Globus pallidus (tissue), 1 donor: ENCODE measurements at regions not wholly inside any gene's neighbourhood (a gene's known extent, or its start where the extent isn't known, plus 50 kb on each side); places are given as distances from the start of the nearest gene placed in this dataset.

ENCODE experiments used
- DNase-seq: peaks from one replicate; pipeline ENCODE4 v3.0.0-alpha.2; 2015; ENCODE audit warnings: low spot score

DNA sequence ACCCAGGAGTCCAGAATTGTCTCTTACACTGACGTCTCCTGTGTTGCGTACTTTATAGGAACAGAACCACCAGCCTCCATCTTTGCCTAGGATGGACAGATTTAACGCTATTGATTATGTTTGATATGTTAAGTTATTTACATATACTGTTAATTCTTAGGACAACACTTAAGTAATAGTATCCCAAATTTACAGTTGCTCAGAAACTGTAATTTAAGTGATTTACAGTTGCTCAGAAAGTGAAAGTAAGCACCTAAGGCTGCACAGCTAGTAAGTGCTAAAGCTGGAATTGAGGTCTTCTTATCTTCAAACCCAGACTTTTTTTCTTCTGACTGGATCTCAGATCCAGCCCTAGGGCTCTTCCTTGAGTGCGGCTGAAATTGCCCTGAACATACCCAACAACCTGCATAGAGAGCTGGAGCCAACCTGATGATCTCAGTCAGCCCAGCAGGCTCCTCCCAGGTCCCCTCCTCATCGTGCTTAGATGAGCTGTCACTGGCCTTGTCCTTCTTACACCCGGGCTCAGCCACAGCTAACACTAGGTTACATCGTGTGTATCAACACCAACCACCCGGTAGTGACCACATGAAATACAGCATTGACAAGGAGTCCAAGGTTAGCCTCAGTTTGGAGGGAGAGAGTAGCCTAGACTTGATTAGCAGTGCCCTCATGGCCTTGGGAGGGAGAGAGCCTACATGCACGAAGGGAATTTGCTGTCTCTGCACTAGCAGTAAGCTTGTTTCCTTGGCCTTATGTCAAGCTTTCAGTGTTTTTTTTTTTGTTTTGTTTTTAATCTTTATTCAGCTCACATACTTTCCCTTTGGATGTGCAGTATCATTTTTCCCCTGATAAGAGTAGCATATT, 111.1 kb upstream of the ARHGAP5 start:
- no peak for DNase-seq

DNA sequence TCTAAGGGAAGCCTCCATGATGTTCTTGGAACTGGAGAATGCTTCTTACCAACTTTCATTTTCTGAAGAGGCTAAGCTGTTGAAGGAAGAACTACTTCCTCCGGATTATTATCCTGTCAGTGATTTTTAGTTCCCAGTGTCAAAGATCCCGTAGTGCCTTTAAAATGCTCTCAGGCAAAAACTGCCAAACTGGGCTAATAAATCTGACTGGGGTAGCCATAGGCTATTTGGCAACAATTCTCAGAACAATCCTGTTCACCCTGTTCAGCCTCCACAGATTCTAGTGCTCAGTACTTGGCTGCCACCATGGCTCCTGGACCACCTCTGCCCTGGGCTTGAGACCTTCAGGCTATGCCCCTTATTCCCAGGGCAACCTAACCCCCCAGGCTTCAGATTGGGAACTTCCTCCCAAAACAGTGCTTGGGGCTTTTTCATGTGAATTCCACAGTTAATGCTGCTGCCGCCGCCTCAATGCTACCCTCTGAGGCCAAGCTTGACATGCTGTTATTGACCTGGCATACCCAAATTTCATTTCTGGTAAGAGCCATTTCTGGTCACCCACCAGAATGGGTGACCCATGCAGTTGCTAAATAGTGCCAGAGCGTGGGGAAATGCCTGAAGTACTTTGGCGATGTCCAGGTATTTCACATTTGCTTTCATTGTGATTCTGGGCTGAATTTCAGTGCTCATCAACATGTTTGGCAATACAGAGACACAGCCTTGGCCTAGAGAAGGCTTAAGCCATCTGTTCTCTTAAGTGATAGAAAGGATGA, 110.0 kb upstream of the ARHGAP5 start:
- DNase-seq, result no peak

DNA sequence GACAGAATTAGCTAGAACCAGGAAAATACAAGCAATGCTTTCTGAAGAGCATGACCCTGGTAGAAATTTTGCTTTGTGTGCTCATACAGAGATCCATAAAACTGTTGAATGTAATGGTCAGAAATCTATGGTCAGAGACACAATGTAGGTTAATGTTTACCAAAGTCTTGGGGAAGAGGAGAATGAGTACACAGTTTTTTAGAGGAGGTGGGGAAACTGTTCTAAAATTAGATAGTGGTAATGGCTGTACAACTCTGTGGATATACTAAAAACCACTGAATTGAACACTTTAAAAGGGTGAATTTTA, 109.5 kb upstream of the ARHGAP5 start:
- DNase-seq, result no peak

DNA sequence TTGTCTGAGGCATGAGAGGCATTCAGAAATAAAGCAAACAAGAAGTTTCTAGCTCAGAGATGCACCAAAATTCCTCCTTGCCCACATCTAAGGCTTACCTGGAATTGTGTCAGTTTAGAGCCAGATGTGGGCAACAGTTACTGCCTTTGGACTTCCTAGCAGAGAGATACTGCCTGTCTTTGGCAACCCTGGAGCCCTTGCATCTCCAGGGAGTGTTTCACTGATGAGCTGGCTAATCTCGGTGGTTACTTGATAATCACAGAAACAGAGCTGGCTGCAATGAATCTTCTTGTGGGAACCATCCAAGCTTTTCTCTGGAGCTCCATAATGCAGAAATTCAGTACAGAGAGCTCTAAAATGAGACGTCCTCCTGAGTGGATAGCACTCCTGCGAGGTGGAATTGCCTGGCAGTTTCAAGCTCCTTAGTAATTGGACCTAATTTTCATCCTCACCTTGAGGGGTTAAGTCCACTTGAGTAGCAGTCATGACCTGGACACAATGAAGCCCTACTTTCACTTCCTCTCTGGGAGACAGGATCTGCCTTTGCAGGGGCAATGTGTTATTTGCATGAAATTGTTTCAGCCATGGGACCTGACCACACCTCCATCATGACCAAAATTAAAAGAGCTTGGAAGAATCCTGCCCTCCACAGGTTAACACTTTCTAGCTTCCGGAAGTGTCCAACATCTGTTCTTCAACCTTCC, 108.8 kb upstream of the ARHGAP5 start:
- DNase-seq, result no peak

DNA sequence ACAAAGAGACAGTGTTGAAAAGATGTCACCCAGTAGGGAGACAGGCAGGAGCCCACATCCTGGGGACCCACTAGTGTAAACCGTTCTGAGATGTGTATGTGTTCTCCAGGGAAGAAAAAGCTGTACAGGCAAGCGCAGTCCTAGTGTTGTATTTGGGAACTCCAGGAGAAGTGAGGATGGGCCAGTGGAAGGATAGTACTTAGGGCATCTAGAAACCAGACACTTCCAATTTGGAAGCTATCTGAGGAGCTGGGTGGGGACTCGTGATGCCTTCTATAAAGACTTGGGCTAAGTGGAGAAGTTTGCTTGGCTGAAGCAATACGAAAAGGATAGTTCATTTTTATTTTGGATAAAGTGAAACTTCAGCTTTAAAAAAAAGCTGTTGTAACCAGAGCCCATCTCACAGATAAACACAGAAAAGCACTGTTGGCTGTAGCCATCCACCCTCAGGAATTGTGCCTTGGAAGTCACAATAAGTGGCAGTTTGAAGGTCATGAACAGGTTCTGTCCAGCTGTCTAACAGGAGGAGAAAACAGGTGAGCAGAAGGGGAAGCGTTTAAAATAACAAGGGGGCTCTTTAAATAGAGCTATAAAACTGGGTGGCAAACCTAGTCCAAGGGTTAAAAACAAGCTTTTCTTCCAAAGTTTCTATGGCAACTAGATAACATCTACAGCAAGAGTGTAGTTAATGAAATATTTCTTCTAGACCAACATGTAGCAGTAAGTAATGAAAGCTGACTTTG, 108.0 kb upstream of the ARHGAP5 start:
- no peak for DNase-seq

DNA sequence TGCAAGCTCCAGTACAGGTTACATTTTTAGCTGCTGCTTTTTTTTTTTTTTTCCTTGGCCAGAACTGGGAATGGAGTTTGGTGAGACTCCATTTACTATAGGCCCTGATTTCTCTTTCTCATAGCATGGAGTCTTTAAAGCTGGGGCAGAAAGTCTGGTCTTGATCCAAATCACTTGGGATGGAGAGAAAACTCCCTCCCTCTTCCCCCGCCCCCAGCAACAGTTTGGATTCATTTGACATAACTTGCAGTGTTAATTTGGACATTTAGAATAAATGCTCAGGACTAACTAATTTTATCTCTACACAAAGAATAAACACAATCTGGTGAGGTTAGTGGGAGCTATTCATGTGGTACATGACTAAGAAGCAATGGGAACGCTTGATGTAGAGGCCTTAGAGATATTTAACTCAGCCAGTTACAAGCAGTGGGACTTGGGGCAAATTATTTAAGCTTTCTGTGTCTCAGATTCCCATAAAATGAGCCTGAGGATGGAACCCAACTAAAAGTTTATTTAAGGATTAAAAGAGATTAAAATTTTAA, 107.3 kb upstream of the ARHGAP5 start:
- DNase-seq, result no peak

DNA sequence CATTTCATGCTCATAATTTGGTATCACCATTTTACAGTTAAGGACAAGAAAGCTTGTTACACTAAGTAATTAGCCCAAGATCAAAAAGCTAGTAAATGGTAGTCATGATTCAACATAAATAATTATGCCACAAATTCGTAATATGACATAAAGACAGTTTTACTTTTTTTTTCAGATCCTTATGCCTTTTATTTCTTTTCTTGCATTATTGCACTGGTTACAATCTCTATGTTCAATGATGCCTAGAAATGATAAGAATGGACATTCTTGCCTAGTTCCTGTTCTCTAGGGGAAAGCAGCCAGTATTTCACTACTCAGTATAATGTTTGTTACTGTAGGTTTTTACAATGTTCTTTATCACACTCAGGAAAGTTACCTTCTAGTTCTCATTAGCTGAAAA, 106.4 kb upstream of the ARHGAP5 start:
- no peak for DNase-seq

DNA sequence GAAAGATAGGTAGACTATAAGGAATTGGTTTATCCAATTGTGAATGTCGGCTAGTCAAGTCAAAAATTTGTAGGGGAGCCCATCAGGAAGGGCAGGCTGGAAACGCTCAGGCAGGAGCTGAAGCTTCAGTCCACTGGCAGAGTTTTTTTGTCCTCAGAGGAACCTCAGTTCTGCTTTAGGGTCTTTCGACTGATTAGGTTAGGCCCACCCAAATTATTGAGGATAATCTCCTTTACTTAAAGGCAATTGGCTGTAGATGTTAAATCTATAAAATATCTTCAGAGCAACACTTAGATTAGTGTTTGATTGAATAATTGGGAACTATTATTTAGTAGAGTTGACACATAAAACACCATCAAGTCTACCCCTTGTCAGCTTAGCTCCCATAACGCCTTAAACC, 105.5 kb upstream of the ARHGAP5 start:
- no peak for DNase-seq

DNA sequence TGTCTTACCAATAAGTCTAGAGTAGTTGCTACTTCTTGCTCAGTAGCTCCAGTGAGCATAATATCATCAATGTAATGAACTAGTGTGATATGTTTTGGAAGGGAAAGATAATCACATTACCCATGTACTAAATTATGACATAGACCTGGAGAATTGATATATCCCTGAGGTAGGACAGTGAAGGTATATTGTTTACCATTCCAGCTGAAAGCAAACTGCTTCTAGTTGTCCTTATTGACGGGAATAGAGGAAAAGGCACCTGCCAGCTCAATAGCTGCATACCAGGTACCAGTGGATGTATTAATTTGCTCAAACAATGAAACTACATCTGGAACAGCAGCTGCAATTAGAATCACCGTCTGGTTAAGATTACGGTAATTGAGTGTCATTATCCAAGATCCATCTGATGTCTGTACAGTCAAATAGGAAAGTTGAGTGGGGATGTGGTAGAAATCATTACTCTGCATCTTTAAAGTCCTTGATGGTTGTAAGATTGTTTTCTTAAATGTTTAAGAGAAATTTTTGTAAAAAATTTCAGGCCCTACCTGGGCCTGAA, 100.0 kb upstream of the ARHGAP5 start:
- DNase-seq, result no peak

DNA sequence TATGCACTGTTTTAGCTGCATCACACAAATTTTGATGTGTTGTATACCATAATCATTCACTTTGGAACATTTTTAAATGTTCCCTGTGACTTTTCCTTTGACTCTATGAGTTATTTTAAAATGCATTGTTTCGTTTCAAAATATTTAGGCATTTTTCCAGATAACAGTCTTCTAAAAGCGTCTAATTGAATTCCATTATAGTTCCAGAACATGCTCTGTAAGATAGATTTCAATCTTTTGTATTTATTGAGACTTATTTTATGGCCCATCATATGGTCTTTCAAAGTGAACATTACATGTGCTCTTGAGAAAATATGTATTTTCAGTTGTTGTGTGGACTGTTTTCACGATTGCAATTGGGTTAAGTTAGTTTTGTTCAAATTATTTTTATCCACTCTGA, 98.7 kb upstream of the ARHGAP5 start:
- DNase-seq, result no peak

DNA sequence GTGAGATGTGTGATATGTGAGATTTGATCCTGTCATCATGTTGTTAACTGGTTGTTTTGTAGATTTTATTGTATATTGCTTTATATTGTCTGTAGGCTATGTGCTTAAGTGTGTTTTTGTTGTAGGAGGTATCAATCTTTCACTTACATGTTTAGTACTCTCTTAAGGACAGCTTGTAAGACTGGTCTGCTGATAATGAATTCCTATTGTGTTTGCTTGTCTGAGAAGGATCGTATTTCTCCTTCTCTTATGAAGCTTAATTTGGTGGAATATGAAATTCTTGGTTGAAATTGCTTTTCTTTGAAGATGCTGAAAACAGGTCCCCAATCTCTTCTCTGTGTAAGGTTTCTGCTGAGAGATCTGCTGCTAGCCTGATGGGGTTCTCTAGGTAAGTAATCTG, 94.5 kb upstream of the ARHGAP5 start:
- no peak for DNase-seq

DNA sequence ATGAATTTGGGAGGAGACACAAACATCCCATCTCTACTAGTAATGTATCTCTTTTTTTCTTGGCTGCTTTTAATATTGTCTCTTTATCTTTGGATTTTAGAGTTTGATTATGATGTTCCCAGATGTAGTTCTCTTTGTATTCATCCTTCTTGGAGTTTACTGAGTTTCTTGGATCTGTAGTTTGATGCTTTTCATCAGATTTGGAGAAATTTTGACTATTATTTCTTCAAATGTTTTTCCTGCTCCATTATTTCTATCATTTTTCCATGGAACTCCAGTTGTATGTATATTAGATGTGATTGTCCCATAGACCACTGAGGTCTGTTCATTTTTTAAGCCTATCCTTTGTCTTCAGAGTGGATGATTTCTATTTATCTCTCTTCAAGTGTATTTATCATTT, 90.7 kb upstream of the ARHGAP5 start:
- DNase-seq, result no peak

DNA sequence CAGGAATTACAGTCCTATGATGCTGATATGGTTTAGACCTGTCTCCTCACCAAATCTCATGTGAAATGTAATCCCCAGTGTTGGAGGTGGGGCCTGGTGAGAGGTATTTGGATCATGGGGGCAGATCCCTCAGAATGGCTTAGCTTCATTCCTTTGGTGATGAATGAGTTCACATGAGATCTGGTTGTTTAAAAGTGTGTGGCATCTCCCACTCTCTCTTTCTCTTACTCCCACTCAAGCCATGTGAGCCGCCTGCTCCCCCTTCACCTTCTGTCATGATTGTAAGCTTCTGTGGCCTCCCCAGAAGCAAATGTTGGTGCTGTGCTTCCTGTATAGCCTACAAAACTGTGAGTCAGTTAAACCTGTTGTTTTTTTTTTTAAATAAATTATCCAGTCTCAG, 89.4 kb upstream of the ARHGAP5 start:
- no peak for DNase-seq

DNA sequence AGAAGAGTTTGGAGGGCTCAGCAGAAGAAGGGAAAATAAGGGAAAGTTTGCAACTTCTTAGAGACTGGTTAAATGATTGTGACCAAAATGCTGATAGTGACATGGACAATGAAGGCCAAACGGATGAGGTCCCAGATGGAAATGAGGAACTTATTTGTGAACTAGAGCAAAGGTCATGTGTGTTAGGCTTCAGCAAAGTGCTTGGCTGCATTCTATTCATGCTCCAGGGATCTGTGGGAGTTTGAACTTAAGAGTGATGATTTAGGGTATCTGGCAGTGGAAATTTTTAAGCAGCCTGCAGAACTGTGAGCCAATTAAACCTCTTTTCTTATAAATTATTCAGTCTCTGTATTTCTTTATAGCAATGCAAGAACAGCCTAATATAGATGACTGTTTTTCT, 88.9 kb upstream of the ARHGAP5 start:
- no peak for DNase-seq

DNA sequence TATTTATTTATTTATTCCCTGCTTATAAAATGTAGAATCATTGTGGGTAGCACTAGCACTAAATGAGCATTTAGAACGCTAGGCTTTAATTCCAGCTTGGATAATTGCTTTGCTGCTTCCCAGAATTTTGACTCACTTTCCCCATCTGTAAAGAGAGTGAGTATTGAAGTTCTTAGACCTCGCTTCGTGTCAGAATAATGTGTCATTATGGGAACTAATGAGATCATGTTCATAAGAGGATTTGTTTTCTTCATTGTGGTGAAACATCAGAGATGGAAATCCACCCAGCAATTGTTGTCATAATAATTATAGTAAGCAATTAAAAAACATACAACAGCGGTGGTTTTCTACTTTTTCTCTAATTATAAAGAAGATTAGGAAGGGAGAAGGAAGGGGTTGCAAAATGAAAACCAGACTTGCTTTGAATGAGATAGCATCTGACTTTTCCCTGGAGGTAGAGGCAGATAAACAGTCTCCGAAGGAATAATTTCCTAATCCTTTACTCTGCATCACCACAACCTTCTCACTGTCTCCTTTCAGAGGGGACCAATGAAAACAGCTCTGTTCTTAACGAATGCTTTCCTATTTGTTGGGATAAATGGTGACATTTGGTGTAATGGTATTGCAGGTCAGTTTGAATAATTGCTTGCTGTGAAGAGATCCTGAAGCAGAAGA, 86.8 kb upstream of the ARHGAP5 start:
- no peak for DNase-seq

DNA sequence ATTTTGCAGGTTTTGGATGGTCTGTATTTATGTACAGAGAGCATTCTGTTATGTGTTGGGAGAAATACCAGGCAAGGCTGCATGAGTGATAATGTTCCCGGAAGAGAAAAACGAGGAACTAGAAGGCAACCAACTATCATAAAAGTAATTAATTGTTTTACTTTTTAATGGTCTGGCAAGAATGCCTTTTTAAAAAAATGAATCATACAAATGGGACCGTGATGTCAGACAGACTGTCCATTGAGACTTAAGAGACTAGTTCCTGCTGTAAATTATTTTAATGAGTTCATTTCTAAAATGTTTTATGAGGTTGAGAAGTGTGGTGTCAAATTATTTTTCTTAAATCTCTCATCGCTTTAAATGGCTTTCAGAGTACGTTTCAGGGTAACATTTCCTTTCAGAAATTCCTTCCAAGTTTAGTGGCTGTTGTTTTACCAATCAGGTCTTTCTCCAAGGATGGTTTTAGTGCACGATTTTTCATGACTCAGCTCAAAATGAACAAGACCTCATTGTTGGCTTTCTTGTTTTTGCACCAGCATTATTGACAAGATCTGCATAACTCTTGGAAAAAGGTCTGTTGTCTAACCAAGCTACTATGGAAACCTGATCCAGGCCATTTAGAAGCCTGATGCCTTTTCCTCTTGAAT, 86.1 kb upstream of the ARHGAP5 start:
- DNase-seq, result peak; percentile 54

DNA sequence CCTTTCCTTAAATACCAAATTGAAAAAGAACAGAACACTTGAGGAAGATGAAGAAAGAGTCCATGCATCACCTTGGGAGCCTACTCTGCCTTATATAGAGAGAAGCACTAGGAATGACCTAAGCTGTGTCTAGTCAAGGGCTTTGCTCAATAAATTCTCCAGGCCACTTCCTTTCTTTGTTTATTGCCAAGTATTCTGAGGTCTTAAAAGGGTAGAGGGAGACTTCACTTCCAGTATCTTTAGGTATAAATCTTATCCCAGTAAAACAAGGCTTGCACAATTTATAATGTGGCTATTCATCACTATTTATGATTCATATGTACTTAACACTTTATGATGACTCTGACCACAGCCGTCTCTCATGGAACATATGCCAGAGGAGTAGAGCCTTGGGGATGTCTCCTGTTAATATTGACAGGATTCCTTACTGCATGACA, 85.1 kb upstream of the ARHGAP5 start:
- no peak for DNase-seq

DNA sequence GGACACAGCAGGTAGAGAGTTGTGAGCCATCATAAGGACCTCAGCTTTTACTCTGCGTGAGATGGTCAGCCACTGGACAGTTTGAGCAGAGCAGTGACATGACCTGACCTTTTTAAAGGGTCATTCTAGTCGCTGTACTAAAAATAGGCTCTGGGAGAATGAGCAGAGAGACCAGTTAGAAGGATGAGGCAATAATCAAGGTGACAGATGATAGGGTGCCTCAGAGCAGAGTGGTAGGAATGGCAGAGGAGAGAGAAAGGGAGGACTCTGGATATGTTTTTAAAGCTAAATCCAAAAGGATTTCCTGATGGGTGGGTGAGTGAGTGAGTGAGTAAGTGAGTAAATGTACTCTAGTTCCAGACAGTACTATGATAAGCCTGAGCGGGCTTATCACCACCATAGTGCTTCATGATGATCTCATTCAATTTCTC, 83.6 kb upstream of the ARHGAP5 start:
- no peak for DNase-seq

DNA sequence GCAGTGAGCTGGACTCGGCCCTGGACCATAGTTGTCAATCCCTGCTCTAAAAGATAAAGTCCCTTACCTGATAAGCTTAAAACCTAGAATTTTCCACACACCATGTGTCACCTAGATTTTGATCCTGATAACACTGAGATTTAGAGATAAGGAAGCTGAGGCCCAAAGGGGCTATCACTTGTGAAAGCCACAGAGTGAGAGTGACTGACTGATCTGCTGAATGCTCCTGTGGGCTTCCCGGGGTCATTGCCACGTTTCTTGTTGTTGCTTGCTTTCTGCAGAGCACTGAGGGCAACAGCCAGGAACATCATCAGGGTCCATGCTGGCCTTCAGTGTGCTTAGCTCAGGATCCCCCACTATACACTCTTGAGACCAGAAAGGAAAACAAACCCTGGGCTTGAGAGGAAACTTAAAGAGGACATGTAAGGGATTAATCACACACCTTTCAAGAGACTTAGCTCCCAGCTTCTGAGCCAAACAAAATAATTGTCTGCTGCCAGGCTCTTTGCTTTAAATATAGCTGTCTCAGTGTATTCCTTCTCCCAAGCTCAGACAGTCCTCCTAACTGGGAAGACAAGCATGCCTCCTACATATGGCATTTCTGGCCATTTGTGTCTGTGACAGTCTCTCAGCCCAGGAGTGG, 82.6 kb upstream of the ARHGAP5 start:
- DNase-seq, result no peak

DNA sequence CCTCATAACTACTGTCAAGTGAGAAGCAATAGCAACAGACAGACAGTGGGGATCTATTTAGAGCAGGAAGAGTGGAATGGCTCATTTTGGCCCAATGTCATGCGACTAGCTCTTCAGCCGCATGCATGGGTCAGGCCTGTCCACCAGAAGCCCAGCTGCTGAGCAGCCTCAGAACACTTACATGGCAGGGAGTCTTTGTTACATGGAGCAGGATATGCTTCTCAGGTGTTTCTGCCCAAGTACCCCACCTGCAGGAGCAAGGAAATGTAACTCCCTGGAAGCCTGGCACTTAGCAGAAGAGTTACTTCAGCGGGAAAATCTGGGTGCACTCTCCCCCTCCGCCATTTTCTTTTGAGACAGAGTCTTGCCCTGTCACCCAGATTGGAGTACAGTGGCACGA, 73.5 kb upstream of the ARHGAP5 start:
- DNase-seq, result no peak
